GM21619 (cell line): ENCODE measurements at regions not wholly inside any gene's neighbourhood (a gene's known extent, or its start where the extent isn't known, plus 50 kb on each side); places are given as distances from the start of the nearest gene placed in this dataset.

Source experiments
- ATAC-seq: cut with Tn5 transposase; IDR thresholded peaks from one replicate; pipeline ENCODE4 v1.9.1; 2021; ENCODE audit not compliant: unreplicated experiment

DNA sequence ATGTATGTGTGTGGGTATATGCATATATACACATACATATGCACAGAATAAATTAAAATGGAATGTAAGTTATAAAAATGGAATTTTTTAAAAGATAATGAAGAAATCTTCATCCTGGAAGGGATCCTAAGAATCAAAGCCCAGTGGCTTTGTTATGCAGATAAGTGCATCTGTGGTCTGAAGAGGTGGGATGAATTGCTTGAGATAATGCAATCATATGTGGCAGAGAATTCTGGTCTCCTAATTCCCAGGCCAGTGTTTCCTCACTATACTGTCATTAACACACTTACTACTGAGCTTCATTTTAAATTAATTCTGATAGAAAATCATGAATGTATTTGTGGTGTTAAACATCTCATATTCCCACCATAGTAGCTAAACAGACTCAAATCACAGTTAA, 86.7 kb upstream of the PRMT6 start:
- no peak for ATAC-seq

DNA sequence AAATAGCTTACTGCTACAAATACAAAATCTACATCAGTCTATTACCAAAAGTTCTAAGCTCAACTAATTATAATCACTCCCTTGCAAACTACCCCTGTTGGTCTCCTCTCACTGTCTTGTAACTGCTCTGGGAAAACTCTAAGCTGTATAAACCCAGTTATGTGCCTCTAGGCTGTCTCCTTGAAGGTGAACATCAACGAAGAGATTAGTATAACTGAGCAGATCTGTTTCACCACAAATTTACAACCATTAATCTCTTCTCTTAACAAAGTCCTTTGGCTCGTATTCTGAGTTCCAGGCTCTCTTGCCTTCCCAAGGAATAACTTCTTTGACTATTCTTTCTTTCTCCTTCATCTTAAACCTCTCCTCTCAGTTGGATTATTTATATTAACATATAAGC, 84.4 kb upstream of the PRMT6 start:
- ATAC-seq: no peak

DNA sequence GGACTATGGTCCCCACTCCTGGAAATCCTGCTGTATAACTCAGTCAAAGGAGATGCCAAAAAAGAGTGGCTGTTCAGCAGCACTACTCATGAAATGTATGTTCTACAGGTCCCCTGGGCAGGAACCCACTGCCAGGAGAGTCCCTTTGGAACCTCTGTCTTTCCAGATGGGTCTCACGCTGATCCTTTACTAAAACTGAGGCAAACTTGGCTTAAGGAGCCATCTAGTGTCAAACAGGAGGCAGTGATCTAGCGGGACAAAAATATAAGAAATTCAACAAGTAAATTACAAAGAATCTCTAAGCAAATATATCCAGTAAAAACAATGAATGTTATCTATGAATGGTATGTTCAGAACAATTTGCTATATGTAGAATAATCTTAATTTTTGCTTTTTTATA, 80.5 kb upstream of the PRMT6 start:
- ATAC-seq: no peak

DNA sequence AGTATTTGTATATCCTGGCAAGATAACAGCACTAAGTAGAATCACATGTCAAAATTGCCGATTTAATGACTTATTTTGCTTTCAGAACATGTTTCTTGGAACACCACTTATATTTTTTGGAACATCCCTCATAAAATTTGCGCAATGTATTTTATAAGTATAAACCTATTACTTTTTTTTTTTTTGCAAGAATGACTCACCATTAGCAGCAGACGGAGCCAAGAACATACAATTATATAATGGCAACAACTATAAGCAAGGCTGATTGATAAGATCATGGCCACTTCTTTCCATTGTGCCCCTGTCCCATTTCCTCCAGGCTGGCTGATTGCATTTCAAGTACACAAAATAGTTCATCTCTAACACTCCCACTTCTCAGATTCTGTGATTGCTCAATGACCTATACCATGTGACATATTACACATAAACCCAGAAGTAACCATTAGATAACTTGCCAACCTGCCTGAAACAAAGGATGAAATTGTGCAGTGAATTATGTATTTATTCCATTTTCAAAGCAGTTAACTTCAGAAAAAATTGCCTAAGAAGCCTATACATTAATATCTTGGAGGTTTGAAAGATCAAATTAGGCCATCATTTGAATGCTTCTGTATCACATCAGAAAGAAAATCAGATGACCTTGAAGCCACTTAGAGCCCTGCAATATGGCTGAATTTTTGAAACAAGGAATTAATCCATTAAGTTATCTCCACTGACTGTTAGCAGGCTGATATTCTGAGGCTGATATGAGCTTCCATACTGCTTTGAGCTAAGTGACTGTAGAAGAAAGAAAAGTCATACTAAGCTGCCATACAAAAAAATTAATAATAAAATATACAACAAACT, 77.8 kb upstream of the PRMT6 start:
- ATAC-seq: no peak

DNA sequence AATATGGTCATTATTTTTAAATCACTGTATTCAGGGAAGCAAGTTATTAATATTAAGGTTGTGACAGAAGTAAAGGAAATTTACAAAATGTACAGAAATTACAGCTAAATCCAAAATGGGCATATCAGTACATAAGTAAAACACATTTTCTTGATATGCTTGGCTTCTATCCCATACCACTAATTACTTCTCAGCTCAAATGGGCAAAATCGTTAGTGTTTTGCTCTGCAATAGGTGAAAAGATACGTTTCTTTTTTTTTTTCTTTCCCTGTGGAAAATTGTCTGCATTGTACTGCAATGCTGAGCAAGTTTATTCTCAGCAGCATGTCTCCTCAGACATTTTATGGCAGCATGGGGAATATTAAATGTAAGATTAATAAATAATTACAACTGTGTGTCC, 77.1 kb upstream of the PRMT6 start:
- no peak for ATAC-seq

DNA sequence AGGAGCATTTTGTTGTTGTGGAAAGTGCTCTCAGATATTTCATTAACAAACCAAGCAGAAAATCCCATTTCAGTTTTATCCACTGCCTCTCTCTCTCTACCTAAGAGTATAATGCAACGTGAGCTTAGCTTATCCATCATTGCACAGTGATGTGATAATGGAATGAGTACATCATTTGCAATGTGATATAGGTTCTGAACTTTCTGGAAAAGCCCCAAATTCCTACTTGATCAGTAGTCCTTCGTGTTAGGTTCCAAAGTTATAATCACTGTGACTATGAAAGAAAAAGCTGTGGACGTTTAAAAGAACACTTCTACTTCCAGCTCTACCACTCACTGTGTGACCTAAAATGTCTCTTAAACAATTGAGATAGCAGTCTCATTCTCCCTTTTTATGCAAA, 76.4 kb upstream of the PRMT6 start:
- no peak for ATAC-seq

DNA sequence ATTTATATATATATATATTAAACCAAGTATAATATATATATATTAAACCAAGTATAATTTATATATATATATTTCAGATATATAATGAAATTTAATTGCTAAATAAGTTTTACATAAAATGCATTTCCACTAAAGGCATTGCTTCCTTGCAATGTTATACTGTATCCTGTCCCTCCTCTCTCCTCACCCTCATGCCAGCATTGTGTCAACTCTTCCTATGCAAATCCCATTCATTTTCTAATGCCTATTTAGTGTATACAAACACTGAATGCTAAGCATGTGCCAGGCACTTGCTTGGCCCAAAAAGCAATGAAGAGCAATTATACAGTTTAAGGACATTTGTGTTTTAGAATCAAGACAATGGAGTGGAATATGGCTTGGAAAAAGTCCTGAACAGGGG, 71.7 kb upstream of the PRMT6 start:
- no peak for ATAC-seq

DNA sequence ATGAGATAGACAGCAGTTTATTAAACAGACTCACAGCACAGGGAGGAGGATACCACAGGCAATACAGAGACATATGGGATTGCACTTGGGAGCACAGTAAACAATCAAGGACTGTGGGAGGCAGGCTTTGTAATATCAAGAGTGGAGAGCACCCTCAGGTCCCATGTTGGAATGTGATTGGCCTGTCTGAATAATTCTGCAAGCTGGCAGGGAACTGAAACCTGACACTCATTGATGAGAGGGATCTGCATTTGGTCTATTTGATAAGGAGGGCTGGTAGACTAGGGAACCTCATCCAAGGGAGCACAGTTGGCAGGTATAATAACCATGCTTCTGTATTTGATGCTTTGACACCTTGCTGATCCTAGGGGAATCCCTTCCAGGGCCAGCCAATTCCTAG, 69.9 kb upstream of the PRMT6 start:
- ATAC-seq: no peak

DNA sequence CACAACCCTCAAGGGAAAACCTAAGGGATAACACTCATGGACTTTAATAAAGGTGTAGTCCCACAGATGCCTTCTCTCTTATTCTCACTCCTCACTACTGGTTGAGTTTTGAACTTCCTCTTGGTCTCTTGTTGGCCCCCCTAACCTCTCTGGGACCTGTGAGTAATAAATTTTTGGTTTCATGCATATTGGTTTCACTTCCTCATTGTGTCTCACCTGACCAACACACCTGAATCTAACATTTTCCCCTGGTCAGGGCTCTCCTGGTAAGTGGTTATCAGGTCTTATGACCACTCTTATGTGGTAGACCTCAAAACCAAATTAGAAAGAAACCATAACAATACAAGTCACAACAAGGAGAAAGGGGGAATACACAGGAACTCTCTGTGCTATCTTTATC, 60.5 kb upstream of the PRMT6 start:
- ATAC-seq: peak; percentile 96

DNA sequence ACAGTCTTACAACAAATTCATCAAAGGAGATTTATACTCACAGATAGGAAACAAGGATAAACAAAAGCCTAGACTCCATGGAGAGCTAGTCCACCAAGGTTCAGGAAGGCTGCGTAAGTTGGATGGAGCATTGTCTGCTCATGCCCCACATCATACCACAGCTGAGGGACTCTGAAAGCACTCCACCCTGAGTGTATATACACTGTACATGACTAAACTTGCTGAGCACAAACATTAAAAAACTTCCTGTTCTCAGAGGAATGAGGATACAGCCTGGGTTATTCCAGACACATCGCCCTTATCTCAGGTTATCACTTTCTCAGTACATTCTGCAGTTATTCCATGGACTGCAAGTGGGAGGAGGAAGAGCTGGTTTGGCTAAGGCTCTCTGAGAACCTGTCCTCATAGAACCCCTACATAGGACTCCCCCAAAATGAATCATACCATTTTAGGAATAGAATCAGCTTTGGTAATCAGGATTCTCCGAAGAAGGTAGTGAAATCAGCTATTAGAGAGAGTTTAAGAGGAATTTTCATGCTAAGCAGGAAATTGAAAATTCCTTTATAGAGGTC, 58.0 kb upstream of the PRMT6 start:
- no peak for ATAC-seq

DNA sequence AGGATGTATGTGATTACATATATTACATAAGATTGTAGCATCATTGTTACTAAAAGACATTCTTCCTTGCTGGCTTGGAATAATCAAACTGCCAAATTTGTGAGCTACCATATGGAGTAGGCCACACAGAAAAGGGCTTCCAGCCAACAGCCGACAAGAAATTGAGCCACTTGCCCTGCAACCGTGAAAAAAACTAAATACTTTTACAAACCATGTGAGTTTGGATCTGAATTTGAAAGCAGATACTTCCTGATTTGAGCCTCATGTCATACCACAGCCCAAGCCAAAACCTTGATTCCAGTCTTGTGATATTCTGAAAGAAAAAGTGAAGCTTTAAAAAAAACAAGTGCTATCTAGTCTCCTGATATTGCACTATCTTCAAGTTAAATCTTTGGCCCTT, 55.6 kb upstream of the PRMT6 start:
- no peak for ATAC-seq

DNA sequence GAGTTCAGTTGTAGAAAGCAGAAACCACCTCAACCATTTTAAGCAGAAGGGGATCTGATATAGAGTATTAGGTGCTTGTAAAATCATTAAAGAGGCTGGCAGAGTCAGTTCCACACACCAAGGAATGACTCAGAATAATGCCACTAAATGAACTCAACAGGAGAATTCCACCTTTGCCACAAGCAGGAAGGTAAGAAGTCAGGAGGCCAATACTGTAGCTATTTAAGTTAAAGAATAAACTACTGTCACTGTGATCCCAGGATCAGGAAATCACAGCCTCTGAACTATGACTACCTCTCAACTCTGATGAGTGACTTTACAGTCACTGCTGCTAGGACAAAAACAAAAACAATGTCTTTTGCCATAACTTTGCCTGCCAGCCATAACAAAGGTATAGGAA, 52.5 kb upstream of the PRMT6 start:
- ATAC-seq: no peak

DNA sequence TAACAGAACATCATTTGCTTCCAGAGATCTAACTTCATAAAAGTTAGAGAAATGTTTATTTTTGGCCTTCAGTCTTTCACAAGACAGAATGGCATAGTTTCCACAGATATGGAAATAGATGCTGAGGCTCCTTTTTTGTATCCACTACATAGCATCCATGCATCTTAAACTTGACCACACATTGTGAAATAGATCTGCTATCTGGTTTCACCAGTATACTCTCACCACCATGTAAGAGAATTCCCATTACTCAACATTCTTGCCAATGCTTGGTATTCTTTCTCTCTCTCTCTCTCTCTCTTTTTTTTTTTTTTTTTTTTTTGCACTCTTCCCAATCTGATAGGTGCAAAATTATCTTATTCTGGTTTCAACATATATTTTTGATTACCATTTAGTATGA, 52.1 kb upstream of the PRMT6 start:
- no peak for ATAC-seq
